Mesenchymal stem cell (in vitro differentiated cells and primary cell): ENCODE measurements at regions not wholly inside any gene's neighbourhood (a gene's known extent, or its start where the extent isn't known, plus 50 kb on each side); places are given as distances from the start of the nearest gene placed in this dataset.
A peak's percentile ranks its signal among the peaks of the same experiment; 100 is the strongest.

ENCODE experiments used
- DNase-seq: peaks from one replicate; pipeline ENCODE4 v3.0.0-alpha.2; 2013
- H2AFZ ChIP-seq: one replicate; pipeline ENCODE4 v1.6.1; 2013; ENCODE audit warnings: low read depth, mild to moderate bottlenecking, control low read depth, inconsistent platforms, low read length, moderate library complexity
- H2AK5ac ChIP-seq: 2 replicates; pipeline ENCODE4 v1.6.1; 2013; ENCODE audit warnings: low read length, moderate library complexity, mild to moderate bottlenecking, inconsistent platforms; ENCODE audit not compliant: severe bottlenecking
- H2BK120ac ChIP-seq: one replicate; pipeline ENCODE4 v1.6.1; 2013; ENCODE audit warnings: low read depth, mild to moderate bottlenecking, inconsistent platforms, low read length, moderate library complexity
- H2BK12ac ChIP-seq, 2 experiments: one replicate each; pipeline ENCODE4 v1.6.1; 2013; ENCODE audit warnings: inconsistent platforms in 2 of 2, low read length in 2 of 2, mild to moderate bottlenecking in 2 of 2, moderate library complexity in 2 of 2, control low read depth in 1 of 2
- H2BK15ac ChIP-seq: one replicate; pipeline ENCODE4 v1.6.1; 2013; ENCODE audit warnings: mild to moderate bottlenecking, low read depth, inconsistent platforms; ENCODE audit not compliant: poor library complexity, severe bottlenecking
- H2BK5ac ChIP-seq: 2 replicates; pipeline ENCODE4 v1.6.1; 2013; ENCODE audit warnings: low read depth, mild to moderate bottlenecking, low read length, control low read depth, inconsistent platforms; ENCODE audit not compliant: poor library complexity, severe bottlenecking
- H3K14ac ChIP-seq, 2 experiments: one replicate each; pipeline ENCODE4 v1.6.1; 2013; ENCODE audit warnings: inconsistent platforms in 2 of 2, low read length in 2 of 2, control low read depth in 1 of 2, mild to moderate bottlenecking in 1 of 2, moderate library complexity in 1 of 2
- H3K18ac ChIP-seq, 2 experiments: one replicate each; pipeline ENCODE4 v1.6.1; 2013; ENCODE audit warnings: inconsistent platforms in 2 of 2, low read length in 2 of 2, control low read depth in 1 of 2, low read depth in 1 of 2, mild to moderate bottlenecking in 1 of 2
- H3K23ac ChIP-seq, 2 experiments: one replicate each; pipeline ENCODE4 v1.6.1; 2013; ENCODE audit warnings: inconsistent platforms in 2 of 2, low read length in 2 of 2, mild to moderate bottlenecking in 2 of 2, moderate library complexity in 2 of 2, control low read depth in 1 of 2
- H3K27ac ChIP-seq: 2 replicates; pipeline ENCODE4 v1.5.1; 2013; ENCODE audit warnings: mild to moderate bottlenecking, moderate library complexity, low read length, control low read depth, inconsistent platforms; ENCODE audit not compliant: poor library complexity, severe bottlenecking
- H3K27me3 ChIP-seq, 2 experiments: 2 replicates each; pipeline versions ENCODE4 v1.6.1 to v1.7.0; 2013; ENCODE audit warnings: low read length in 2 of 2, mild to moderate bottlenecking in 2 of 2, moderate library complexity in 2 of 2, control low read depth in 1 of 2, inconsistent platforms in 1 of 2; ENCODE audit not compliant: control insufficient read depth in 1 of 2, insufficient read depth in 1 of 2
- H3K36me3 ChIP-seq, 2 experiments: 2 replicates each; pipeline versions ENCODE4 v1.6.1 to v1.7.0; 2013; ENCODE audit warnings: low read length in 2 of 2, control low read depth in 1 of 2, inconsistent platforms in 1 of 2, low read depth in 1 of 2, mild to moderate bottlenecking in 1 of 2; ENCODE audit not compliant: insufficient read depth in 2 of 2, control insufficient read depth in 1 of 2
- H3K4ac ChIP-seq, 2 experiments: one replicate each; pipeline ENCODE4 v1.6.1; 2013; ENCODE audit warnings: inconsistent platforms in 2 of 2, low read length in 2 of 2, mild to moderate bottlenecking in 2 of 2, moderate library complexity in 2 of 2, control low read depth in 1 of 2, low read depth in 1 of 2
- H3K4me1 ChIP-seq: 2 replicates; pipeline ENCODE4 v1.6.1; 2013; ENCODE audit warnings: low read depth, low read length, control low read depth; ENCODE audit not compliant: control insufficient read depth, insufficient read depth
- H3K4me2 ChIP-seq: 2 replicates; pipeline ENCODE4 v1.6.1; 2013; ENCODE audit warnings: low read length, mild to moderate bottlenecking, inconsistent platforms; ENCODE audit not compliant: poor library complexity, severe bottlenecking
- H3K4me3 ChIP-seq, 2 experiments: 2 replicates each; pipeline versions ENCODE4 v1.5.1 to v1.7.0; 2013; ENCODE audit warnings: low read length in 2 of 2, mild to moderate bottlenecking in 2 of 2, control low read depth in 1 of 2, low read depth in 1 of 2; ENCODE audit not compliant: insufficient read depth in 1 of 2
- H3K79me1 ChIP-seq: replicated peaks from 2 replicates; pipeline ENCODE4 v1.6.1; 2013; ENCODE audit warnings: mild to moderate bottlenecking, control low read depth, low read length, inconsistent platforms; ENCODE audit not compliant: poor library complexity, severe bottlenecking
- H3K9ac ChIP-seq: 2 replicates; pipeline ENCODE4 v1.7.0; 2013; ENCODE audit warnings: mild to moderate bottlenecking, low read length, moderate library complexity
- H3K9me3 ChIP-seq: 2 replicates; pipeline ENCODE4 v1.7.0; 2013; ENCODE audit warnings: mild to moderate bottlenecking, low read length; ENCODE audit not compliant: control insufficient read depth
- H4K8ac ChIP-seq: one replicate; pipeline ENCODE4 v1.6.1; 2013; ENCODE audit warnings: inconsistent platforms, mild to moderate bottlenecking, low read length, moderate library complexity
- H4K91ac ChIP-seq: one replicate; pipeline ENCODE4 v1.6.1; 2013; ENCODE audit warnings: mild to moderate bottlenecking, low read length, inconsistent platforms
- WGBS: methylation state at CpG from one replicate; pipeline ENCODE4 v1.1.7; 2013; ENCODE audit warnings: mixed read lengths; 5-methylcytosine and 5-hydroxymethylcytosine counted together

GRCh38 chr10:111479966-111480365, 403.1 kb downstream of the ADRA2A start:
- no peak overlapping the region for H3K4me3 ChIP-seq
- no peaks in the 10 kb centered on the region for H3K9me3 ChIP-seq
- H2AK5ac ChIP-seq: no peak overlapping the region
- H3K4ac ChIP-seq: no peak overlapping the region
- no peak overlapping the region for H4K91ac ChIP-seq
- H4K8ac ChIP-seq: no peak overlapping the region
- H3K18ac ChIP-seq: no peak overlapping the region
- no peaks in the 10 kb centered on the region for H3K4me1 ChIP-seq
- H2BK12ac ChIP-seq: no peak overlapping the region
- H3K79me1 ChIP-seq: no peaks in the 10 kb centered on the region
- no peak overlapping the region for H2BK15ac ChIP-seq
- no peak overlapping the region for H2AFZ ChIP-seq
- H2BK120ac ChIP-seq: no peak overlapping the region
- no peak overlapping the region for H3K23ac ChIP-seq
- H3K4me2 ChIP-seq: no peak overlapping the region
- H3K27me3 ChIP-seq: no peaks in the 10 kb centered on the region
- H3K9ac ChIP-seq: no peak overlapping the region
- no peak overlapping the region for H3K27ac ChIP-seq
- WGBS: 63% methylated on average over 2 of the region's 2 CpGs
- H3K36me3 ChIP-seq: no peaks in the 10 kb centered on the region
- DNase-seq: peak; percentile 8
- no peak overlapping the region for H3K14ac ChIP-seq
- H2BK5ac ChIP-seq: no peak overlapping the region

GRCh38 chr10:111481261-111481826, 404.5 kb downstream of the ADRA2A start:
- H2BK15ac ChIP-seq: no peak overlapping the region
- no peak overlapping the region for H3K4me2 ChIP-seq
- no peak overlapping the region for H2AK5ac ChIP-seq
- no peak overlapping the region for H3K9ac ChIP-seq
- no peak overlapping the region for H2AFZ ChIP-seq
- no peak overlapping the region for H3K23ac ChIP-seq
- H3K9me3 ChIP-seq: no peaks in the 10 kb centered on the region
- H3K27me3 ChIP-seq: no peaks in the 10 kb centered on the region
- no peaks in the 10 kb centered on the region for H3K36me3 ChIP-seq
- no peak for DNase-seq
- no peak overlapping the region for H3K27ac ChIP-seq
- no peak overlapping the region for H4K8ac ChIP-seq
- no peak overlapping the region for H3K4me3 ChIP-seq
- H4K91ac ChIP-seq: no peak overlapping the region
- WGBS: 77% methylated on average over 5 of the region's 5 CpGs
- H3K4me1 ChIP-seq: no peaks in the 10 kb centered on the region
- H2BK5ac ChIP-seq: no peak overlapping the region
- no peak overlapping the region for H2BK120ac ChIP-seq
- no peak overlapping the region for H3K14ac ChIP-seq
- H2BK12ac ChIP-seq: no peak overlapping the region
- H3K18ac ChIP-seq: no peak overlapping the region
- no peak overlapping the region for H3K4ac ChIP-seq
- H3K79me1 ChIP-seq: no peaks in the 10 kb centered on the region

- no peak overlapping the region for H2BK15ac ChIP-seq
- 76% methylated on average over 2 of the region's 2 CpGs for WGBS
- no peaks in the 10 kb centered on the region for H3K4me1 ChIP-seq
- DNase-seq: no peak
- no peak overlapping the region for H3K27ac ChIP-seq
- H4K8ac ChIP-seq: no peak overlapping the region
- no peak overlapping the region for H3K4me2 ChIP-seq
- no peak overlapping the region for H2AFZ ChIP-seq
- H3K14ac ChIP-seq: no peak overlapping the region
- no peak overlapping the region for H4K91ac ChIP-seq
- no peaks in the 10 kb centered on the region for H3K79me1 ChIP-seq
- H3K4ac ChIP-seq: no peak overlapping the region
- H3K9ac ChIP-seq: no peak overlapping the region
- H3K4me3 ChIP-seq: no peak overlapping the region
- no peak overlapping the region for H3K23ac ChIP-seq
- no peak overlapping the region for H3K18ac ChIP-seq
- H3K9me3 ChIP-seq: no peaks in the 10 kb centered on the region
- no peak overlapping the region for H2AK5ac ChIP-seq
- no peaks in the 10 kb centered on the region for H3K36me3 ChIP-seq
- no peak overlapping the region for H2BK12ac ChIP-seq
- no peaks in the 10 kb centered on the region for H3K27me3 ChIP-seq
- H2BK120ac ChIP-seq: no peak overlapping the region
- H2BK5ac ChIP-seq: no peak overlapping the region
These were observed 405.0 kb downstream of the ADRA2A start for GRCh38 chr10:111481866-111482265.

GRCh38 chr10:111482621-111483216, 405.9 kb downstream of the ADRA2A start:
- Histone ChIP-seq H3K14ac (no peak overlapping the region), H4K91ac (no peak overlapping the region), H2BK15ac (no peak overlapping the region), H2BK12ac (no peak overlapping the region), H3K9me3 (no peaks in the 10 kb centered on the region), H2AK5ac (no peak overlapping the region), H3K4me3 (no peak overlapping the region), H3K23ac (no peak overlapping the region), H3K4me1 (no peaks in the 10 kb centered on the region), H2BK5ac (no peak overlapping the region), H3K4me2 (no peak overlapping the region), H4K8ac (no peak overlapping the region), H3K36me3 (no peaks in the 10 kb centered on the region), H3K27me3 (no peaks in the 10 kb centered on the region), H3K27ac (no peak overlapping the region), H2BK120ac (no peak overlapping the region), H3K18ac (no peak overlapping the region), H3K79me1 (no peaks in the 10 kb centered on the region), H3K9ac (no peak overlapping the region), H2AFZ (no peak overlapping the region), H3K4ac (no peak overlapping the region)
- 68% methylated on average over 4 of the region's 5 CpGs for WGBS
- no peak for DNase-seq
